GM21825 (cell line): ENCODE measurements at regions not wholly inside any gene's neighbourhood (a gene's known extent, or its start where the extent isn't known, plus 50 kb on each side); places are given as distances from the start of the nearest gene placed in this dataset.

Experiments used
- ATAC-seq: cut with Tn5 transposase; IDR thresholded peaks from one replicate; pipeline ENCODE4 v1.9.1; 2021; ENCODE audit warnings: mild to moderate bottlenecking, moderate library complexity; ENCODE audit not compliant: unreplicated experiment

DNA sequence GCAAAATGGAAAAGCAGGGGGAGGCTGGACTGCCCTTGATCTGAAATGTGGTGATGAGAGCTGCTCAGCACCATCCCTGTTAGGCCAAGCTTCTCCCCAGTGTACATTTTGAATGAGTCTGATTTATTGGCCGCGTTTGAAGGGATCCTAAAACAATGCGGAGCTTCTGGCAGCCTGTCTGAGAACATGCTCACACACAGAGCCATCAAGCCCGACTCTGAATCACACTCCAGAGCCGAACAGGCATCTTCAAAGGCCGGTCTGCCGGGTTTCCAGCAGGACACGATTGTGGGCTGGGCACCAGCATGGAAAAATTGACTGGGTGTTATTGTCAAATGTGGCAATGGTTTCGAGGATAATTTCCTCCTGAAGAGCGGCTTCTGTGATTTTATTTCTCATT lies 235.9 kb downstream of the TFAP2C start:
- ATAC-seq = no peak

DNA sequence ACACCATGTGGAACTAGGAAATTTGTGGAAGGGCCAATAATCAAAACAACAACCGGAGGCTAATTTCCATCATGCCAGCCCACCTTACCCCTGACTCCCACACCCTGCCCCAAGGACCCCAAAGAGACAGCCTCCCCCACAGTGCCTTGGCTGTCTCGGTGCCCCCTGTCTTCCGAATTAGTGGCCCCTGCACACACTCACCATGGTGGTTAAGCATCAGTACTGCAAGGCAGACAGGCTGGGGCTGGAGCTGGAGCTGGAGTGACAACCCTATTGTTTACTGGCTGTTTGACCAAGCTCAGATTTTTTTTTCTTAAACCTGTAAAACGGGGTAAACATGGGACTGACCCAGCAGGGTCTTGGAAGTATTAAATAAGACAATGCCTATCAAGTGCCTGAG lies 238.0 kb downstream of the TFAP2C start:
- ATAC-seq = no peak

DNA sequence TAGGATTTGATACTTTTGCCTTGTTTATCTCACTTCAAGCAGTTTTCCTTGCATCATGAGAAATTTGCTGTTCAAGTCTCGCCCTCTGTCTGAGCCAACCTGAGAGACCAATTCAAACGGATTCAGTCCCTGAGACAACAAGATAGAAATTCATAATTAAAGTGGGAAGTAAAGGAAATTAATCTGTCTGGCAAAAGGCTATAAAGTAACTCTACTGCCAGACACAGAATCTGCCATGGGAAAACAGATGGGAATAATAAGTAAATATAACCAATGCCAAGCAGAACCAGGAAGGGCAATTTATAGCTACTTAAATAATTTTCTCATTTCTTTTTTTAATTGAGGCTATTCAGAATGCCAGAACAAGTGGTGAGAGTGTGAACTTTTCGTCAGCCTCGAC lies 239.6 kb downstream of the TFAP2C start:
- no peak for ATAC-seq

DNA sequence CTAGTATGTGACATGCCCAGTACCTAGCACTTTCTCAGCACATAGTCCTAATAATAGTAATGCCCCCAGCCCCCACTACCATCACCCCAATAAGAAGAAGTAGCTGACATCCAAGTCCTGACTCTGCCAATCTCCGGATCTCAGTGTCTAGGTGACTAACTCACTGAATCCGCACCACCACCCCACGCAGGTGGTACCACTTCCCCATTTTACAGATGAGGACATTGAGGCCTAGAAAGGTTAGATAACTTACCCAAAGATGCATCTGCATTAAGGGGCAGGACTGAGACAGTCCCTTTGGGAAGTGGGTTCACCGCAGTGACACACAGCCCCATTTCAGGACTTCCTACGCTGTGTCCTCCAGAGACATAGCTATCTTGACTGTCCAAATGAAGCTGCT lies 241.2 kb downstream of the TFAP2C start:
- ATAC-seq = no peak

DNA sequence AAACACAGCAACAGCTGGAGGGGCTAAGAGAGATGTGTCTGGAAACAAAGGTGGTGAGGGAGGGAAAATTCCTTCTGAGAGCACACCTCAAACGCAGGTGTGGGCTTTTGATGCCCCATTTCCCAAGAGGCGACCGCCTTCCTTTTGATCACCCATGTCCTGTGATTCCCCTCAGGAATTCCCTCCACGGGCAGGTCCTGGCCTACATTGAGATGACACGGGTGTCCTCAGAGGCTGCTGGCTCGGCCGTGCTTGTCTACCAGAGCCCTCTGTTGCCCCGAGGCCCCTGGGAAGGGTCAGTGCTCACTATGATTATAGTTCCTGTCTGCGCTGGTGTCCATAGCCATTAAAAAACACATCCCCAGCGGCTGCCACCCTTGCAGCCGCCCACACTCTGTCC lies 242.6 kb downstream of the TFAP2C start:
- ATAC-seq = no peak

DNA sequence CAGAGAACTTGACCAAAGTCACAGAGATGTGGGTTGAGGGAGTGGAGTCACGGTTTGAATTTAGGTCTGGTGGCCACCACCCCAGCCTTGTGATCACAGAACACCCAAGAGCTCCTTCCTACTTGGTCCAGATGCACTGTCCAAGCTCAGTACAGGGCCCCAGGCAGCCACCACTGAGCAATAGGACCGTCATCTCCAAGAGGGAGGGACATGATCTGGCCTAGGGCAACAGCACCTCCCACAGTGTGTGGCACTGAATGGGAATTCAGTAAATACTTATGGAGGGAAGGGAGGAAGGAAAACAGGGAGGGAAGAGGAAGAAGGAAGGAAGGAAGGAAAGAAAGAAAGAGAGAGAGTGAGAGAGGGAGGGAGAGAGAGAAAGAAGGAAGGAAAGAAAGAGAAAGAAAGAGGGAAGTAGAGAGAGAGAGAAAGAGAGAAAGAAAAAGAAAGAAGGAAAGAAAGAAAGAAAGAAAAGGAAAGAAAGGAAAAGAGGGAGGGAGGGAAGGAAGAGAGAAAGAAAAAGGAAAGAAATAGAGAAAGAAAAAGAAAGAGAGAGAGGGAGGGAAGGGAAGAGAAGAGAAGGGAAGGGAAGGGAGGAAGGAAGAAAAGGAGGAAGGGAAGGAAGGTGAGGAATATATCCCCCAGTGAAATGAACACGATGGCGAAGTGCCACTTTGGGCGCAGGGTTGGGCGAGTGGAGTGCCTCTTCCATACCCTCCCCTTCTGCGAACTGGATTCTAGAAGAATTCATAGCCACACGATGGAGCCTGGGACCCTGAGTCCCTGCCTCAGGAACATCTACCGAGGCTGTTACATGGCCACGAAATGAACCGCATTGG lies 243.7 kb downstream of the TFAP2C start:
- no peak for ATAC-seq

DNA sequence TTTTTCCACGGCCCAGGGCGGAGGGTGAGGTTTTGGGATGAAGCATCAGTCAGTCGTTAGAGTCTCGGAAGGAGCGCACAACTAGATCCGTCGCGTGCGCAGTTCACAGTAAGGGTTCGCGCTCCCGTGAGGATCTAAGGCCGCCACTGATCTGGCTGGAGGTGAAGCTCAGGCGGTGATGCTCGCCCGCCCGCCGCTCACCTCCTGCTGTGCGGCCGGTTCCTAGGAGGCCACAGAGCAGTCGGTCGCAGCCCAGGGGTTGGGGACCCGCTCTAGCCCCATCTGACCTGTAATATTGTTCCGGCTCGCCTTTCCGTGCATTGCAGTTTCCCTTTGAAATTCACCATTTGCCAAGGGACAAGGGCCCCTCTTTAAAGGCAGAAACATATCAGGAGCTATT lies 244.7 kb downstream of the TFAP2C start:
- no peak for ATAC-seq

DNA sequence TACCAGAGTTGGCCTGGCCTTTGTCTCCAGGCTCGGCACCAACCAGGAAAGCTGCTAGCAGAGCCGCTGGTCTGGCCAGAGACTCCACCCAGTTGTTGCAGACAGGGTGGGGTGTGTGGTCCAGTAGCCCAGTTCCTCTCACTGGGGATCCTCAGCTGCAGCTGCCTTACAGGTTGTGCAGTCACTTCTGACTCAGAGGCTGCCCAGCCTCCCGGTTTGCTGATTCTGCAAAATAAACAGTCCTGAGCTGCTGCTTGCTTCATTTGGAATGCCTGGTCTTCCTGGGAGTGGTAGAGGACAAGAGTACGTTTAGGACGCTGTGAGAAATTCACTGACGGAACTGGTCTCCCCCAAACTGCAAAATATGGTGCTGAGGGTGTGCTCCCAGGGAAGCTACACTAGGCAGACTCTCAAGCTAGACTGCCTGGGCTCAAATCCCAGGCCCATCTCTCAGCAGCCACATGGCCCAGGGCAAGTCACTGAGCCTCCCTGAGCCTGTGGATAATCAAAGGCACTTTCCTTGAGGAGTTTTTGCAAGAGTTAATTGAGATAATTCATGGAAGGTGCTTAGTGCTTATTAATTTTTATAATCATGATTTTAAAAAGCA lies 246.1 kb downstream of the TFAP2C start:
- ATAC-seq = no peak

DNA sequence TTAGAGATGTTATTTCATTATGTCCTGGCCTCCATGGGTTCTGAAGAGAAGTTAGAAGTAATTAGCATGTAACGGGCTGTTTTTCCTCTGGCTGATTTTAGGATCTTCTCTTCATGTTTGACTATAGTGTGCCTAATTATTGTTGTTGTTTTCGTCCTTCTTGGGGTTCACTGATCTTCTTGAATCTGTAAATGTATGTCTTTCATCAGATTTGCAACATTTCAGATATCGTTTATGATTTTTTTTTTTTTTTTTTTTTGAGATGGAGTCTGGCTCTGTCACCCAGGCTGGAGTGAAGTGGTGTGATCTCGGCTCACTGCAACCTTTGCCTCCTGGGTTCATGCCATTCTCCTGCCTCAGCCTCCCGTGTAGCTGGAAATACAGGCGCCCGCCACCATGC lies 246.7 kb downstream of the TFAP2C start:
- no peak for ATAC-seq

DNA sequence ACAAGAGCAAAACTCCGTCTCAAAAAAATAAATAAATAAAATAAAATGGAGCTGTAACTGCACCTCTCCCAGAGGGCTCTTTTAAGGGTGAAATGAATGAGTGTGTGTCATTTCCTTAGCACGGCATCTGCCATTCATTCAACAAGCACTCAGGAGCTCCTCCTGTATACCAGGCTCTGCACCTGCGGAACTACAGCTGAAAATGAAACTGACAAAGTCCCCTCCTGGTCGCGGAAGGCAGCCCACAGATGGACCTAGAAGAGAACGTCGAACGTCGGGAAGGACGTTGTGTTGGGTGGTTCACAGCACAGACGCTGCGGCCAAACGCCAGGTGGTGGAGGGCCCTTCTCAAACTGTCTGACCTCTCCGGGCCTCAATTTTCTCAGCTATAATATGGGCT lies 256.4 kb downstream of the TFAP2C start:
- ATAC-seq = no peak

DNA sequence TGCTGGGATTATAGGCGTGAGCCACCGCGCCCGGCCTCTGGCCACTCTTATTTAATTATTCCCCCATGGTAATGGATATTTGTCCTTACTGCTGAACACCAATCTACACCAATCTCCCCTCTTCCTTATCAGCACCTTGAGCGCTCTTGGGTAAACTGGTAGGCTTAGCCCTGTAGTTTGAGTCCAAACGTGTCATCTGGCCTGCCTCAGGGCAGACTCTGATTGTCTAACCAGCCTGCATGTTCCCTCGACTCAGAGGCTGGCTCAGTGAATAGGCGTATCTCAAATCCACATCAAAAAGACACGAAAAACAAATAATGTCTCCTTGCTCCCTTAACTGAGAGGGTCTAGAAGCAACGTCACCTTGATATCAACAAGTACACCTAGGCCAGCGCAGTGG lies 260.9 kb downstream of the TFAP2C start:
- ATAC-seq = no peak

DNA sequence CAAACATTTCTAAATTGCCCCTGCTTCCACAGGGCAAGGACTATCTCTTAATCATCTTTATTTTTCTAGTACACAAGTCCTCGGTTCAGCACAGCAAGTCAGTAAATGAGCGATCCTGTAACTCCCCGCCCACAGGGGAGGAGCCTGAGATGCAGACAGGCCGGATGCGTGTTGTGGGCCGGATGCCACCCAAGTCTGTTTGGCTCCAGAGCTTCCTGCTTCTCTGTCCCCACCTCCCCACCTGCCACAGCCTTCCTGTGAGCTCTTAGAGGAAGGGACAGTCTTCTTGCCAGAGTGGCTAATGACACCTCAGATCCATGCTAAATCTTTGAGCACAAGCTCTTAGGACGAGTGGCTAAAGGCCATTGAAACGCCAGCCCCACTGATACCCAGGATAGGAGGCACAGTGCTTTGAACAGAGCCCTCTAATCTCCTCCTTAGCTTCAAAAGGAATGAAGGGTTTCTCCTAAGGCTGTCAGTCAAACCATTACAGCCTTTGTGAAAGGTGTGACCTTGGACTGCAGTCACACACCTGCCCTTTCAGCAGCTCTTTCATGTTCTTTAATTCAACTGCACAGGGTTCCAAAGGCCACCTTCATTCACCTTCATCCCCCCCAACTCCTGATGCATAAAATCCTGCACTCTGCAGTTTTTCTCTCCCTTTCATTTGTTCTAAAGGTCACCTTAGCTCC lies 264.3 kb downstream of the TFAP2C start:
- no peak for ATAC-seq

DNA sequence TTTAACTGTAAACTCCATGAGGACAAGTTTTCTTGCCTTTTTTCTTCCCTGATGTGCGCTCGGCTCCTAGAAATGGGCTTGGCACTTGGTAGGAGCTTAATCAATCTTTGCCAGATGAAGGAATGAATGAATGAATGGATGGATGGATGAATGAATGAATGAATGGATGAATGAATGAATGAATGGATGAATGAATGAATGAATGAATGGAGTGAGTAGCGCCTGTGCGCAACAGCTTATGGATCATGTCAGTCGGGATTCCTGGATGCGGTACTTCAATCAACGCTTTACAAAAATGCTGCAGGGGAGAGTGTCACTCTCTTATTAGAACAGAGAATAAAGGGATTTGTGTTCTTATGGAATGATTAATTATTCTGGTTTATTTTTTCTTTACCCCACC lies 267.3 kb downstream of the TFAP2C start:
- ATAC-seq = no peak

DNA sequence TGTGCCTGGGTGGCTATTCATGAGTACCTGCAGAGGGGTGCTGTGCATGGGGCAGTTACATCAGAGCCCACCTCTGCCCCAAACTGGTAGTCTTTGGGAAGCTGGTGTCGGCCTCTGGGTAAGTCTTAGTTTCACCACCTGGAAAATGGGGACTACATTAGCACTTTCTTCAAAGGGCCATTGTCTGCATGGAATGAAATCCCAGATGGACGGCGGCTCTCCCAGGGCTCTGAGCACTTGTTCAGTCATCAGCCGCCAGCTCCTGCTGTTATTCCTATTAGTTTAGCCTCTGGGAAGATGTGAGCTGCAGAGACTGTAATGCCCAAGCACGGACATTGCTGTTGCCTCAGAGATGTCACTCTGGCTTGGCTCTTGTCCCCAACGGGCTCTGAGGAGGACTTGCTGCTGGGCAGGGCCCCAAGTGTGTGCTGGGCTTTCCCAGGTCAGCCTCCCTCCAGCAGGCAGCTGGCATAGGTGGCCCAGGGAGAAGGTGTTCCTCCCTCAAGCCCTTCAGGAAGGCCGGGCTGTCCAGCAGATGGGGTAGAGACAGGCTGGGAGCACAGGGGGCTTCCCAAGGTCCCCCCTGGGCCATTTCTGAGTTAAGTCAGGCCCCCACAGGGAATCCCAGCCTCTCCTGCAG lies 268.3 kb downstream of the TFAP2C start:
- ATAC-seq = no peak

DNA sequence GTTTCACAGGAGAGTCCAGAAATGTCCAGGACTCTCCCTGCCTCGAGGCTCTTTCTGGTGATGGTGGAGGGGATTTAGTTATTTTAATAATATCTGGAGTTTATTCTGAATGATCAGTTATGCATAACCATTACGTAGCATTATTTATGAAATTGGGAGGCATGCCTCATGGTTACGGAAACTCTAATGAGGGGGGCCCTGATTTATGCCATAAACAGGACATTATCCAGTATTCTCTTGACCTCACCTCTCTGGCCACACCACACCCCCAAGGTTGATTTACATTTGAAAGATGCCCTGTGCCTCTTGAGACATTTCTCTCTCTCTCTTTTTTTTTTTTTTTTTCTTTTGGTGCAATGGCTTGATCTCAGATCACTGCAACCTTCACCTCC lies 268.8 kb downstream of the TFAP2C start:
- no peak for ATAC-seq

DNA sequence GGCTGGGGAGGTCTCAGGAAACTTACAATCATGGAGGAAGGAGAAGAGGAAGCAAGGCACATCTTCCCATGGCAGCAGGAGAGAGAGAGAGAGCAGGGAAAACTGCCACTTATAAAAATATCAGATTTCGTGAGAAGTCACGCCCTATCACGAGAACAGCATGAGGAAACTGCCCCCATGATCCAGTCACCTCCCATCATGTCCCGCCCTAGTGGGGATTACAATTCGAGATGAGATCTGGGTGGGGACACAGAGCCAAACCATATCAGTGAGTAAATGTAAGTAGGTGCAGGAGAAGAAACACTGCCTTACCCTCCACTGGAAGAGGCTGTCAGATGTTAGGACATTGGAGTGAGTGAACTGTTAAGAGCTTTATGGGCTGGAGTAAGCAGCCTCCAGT lies 270.4 kb downstream of the TFAP2C start:
- ATAC-seq = no peak

DNA sequence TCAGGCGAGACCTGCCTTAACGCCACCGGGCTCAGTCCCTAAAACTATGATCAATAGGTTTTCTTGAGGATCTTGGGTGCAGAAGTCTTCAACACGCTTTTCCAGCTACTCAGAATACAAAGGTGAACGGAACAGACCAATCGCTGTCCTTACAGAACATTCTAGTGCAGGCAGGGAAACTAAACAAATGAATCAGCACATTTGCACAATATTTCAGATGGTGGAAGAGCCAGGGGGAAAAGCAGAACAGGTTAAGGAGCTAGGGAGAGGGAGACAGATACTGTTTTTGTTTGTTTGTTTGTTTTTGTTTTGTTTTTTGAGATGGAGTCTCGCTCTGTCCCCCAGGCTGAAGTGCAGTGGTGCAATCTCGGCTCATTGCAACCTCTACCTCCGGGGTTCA lies 271.1 kb downstream of the TFAP2C start:
- no peak for ATAC-seq

DNA sequence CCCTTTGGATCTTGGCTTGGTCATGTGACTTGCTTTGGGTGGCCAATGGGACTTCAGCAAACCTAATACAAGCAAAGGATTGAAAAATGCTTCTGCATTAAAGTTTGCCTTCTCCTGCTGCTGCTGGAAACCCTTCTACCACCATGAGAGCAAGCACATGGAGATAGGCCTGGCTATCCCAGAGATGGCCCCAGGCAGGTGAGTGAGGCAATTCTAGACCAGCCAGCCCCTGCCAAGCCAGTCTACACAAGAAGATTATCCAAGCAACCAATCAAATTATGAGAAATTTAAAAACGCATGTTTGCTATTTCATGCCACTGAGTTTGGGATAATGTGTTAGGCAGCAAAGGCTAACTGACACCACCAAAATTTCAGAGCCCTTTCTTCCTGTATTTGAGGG lies 274.3 kb downstream of the TFAP2C start:
- ATAC-seq = no peak

DNA sequence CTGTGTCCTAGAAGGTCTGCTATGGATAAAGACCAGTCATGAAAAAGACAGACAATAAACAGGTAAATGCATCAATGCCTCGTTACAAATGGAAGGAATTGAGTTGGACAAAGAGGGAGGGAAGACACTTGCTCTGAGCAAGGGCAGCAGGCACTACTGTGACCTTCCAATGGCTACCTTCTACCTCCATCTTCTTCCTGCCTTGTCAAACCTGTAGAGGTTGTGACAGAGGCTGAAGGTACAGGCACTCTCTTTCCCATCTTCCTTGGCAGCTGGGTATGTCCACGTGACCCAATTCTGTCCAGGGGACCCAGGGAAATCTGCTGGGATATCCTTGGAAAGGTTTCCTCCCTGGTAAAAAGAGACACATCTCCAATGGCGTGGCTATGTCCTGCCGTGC lies 274.8 kb downstream of the TFAP2C start:
- no peak for ATAC-seq

DNA sequence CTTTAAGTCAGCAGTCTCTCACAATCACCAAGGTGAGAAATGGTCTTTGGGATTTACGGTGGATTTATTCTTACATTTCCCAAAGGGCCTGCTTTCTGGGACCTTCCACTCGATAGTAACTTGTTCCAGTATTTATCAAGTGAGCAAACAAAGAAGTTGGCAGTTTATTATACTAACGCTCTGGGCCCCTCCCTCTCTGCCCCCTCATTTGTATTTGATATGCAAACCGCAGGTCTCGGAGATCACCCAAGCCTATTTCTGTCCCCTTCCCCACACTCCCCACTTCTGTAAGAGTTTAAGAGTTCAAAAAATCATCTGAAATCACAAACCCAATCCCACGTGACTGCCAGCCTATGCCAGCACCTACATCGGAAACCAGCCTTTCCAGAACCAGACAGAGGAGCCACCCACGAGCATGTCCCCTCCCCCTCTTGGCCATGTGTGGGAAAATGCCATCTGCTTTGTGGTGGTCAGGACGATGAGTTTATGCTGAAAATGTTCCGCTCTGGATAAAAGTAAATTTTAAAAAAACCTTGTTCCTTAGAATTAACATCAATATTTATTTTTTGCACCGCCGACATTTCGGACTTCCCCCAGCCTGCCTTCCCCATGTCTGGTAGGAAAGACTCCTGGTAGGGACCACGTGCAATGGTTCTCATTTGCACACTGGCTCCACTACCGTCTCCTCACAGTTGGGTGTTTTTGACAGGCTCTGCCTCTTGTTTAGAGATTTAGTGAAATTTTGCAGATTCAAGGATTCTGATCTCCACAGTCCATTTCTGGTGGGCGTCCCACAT lies 281.0 kb downstream of the TFAP2C start:
- no peak for ATAC-seq

DNA sequence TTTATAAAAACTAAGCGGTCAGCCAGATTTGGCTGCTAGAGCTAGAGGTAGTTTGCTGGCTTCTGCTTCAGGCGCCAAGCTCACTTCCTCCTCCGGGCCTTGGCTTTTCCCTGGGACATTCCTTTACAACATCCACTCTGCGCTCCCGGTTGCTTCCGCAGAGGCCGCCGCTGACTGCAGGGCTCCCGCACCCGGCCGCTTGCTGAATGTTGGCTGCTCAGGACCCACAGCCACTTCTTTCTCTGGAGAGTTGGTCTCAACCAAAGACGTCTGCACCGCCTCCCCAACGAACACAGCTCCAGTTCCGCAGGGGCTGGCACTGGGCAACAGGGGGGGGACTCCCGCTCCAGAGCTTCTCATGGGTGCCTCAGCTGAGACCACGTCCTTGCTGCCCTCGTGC lies 282.8 kb downstream of the TFAP2C start:
- no peak for ATAC-seq
